ENCODE measurements at regions not wholly inside any gene's neighbourhood (a gene's known extent, or its start where the extent isn't known, plus 50 kb on each side); places are given as distances from the start of the nearest gene placed in this dataset.
"Not testable (repeated sequence)": the region's sequence is repeated elsewhere in the genome, so short reads cannot be mapped to it uniquely, and the experiment has no call there.

- Histone ChIP-seq H3K27ac (no peak overlapping the region), H3K4me3 (no peak overlapping the region), H3K4me1 (no peaks in the 10 kb centered on the region), H3K36me3 (no peaks in the 10 kb centered on the region), H3K27me3 (no peaks in the 10 kb centered on the region), H3K9me3 (no peaks in the 10 kb centered on the region)
- 43 to 61% (median 51%) methylated on average over 1 of the region's 1 CpG for WGBS, 5 donors
- TF ChIP-seq EP300 (IDR thresholded peaks at IDR 0.05) (no peak), POLR2AphosphoS5 (IDR thresholded peaks at IDR 0.05) (no peak), POLR2A (IDR thresholded peaks at IDR 0.05) (no peak), CTCF (IDR thresholded peaks at IDR 0.05) (no peak)
- no peak for DNase-seq
- intact Hi-C loops (cut with DNase I; ENCODE audit: low total_unique reads), result no loop called here
Observed at GRCh38 chr6:4262526-4262925, 127.2 kb upstream of the ECI2 start.

GRCh38 chr6:4259391-4259790 is 124.0 kb upstream of the ECI2 start:
- intact Hi-C loops (cut with DNase I; ENCODE audit: low total_unique reads), result no loop called here
- DNase-seq, result no peak
- peaks cover 0 to under 1% (median 0%) of the 10 kb centered on the region in 4 donors for H3K4me1 ChIP-seq
- WGBS, 5 donors, result 71 to 82% (median 74%) methylated on average over 4 of the region's 4 CpGs
- TF ChIP-seq POLR2A (IDR thresholded peaks at IDR 0.05), result no peak
- no peak overlapping the region for H3K4me3 ChIP-seq
- H3K27me3 ChIP-seq, result no peaks in the 10 kb centered on the region
- no peaks in the 10 kb centered on the region for H3K9me3 ChIP-seq
- no peak overlapping the region for H3K27ac ChIP-seq
- no peaks in the 10 kb centered on the region for H3K36me3 ChIP-seq

GRCh38 chr6:4258733-4259132 is 123.4 kb upstream of the ECI2 start:
- TF ChIP-seq POLR2AphosphoS5 (IDR thresholded peaks at IDR 0.05), result no peak
- TF ChIP-seq EP300 (IDR thresholded peaks at IDR 0.05), result no peak
- TF ChIP-seq CTCF (IDR thresholded peaks at IDR 0.05), result no peak
- TF ChIP-seq POLR2A (IDR thresholded peaks at IDR 0.05), result no peak
- Histone ChIP-seq H3K4me3 (no peak overlapping the region), H3K27ac (no peak overlapping the region), H3K27me3 (no peaks in the 10 kb centered on the region), H3K4me1 (peaks cover 0 to 7% (median 4%) of the 10 kb centered on the region in 4 donors), H3K9me3 (no peaks in the 10 kb centered on the region), H3K36me3 (no peaks in the 10 kb centered on the region)
- no peak for DNase-seq
- intact Hi-C loops (cut with DNase I; ENCODE audit: low total_unique reads), result no loop called here
- WGBS, 5 donors, result 73 to 80% (median 76%) methylated on average over 5 of the region's 5 CpGs

GRCh38 chr6:4256969-4257368 is 121.6 kb upstream of the ECI2 start:
- Histone ChIP-seq H3K9me3 (no peaks in the 10 kb centered on the region), H3K27me3 (no peaks in the 10 kb centered on the region), H3K36me3 (no peaks in the 10 kb centered on the region), H3K4me3 (no peak overlapping the region), H3K4me1 (peaks cover 0 to 15% (median 10%) of the 10 kb centered on the region in 4 donors), H3K27ac (no peak overlapping the region)
- WGBS, 5 donors, result 79 to 96% (median 79%) methylated on average over 3 of the region's 3 CpGs
- no peak for DNase-seq
- TF ChIP-seq EP300 (IDR thresholded peaks at IDR 0.05) (no peak), POLR2AphosphoS5 (IDR thresholded peaks at IDR 0.05) (no peak), CTCF (IDR thresholded peaks at IDR 0.05) (no peak), POLR2A (IDR thresholded peaks at IDR 0.05) (no peak)
- intact Hi-C loops (cut with DNase I; ENCODE audit: low total_unique reads), result no loop called here

- intact Hi-C loops (cut with DNase I; ENCODE audit: low total_unique reads), result no loop called here
- Histone ChIP-seq H3K4me3 (no peak overlapping the region), H3K27me3 (no peaks in the 10 kb centered on the region), H3K27ac (peak overlapping the region in 2 of 5 donors; percentile 30), H3K9me3 (no peaks in the 10 kb centered on the region), H3K4me1 (peaks cover 0 to 15% (median 10%) of the 10 kb centered on the region in 4 donors), H3K36me3 (no peaks in the 10 kb centered on the region)
- DNase-seq, result peak; percentile 32 to 83
- no peak for TF ChIP-seq POLR2A (IDR thresholded peaks at IDR 0.05)
- TF ChIP-seq CTCF (IDR thresholded peaks at IDR 0.05), result peak in 5 of 7 experiments; percentile 15 to 34 (median 21)
- TF ChIP-seq POLR2AphosphoS5 (IDR thresholded peaks at IDR 0.05), result peak in 1 of 3 donors; percentile 33
- TF ChIP-seq EP300 (IDR thresholded peaks at IDR 0.05), result no peak
- 6 to 13% (median 11%) methylated on average over 5 of the region's 5 CpGs for WGBS, 5 donors
Observed at GRCh38 chr6:4253604-4254231, 118.3 kb upstream of the ECI2 start.

- H3K9me3 ChIP-seq; H3K27me3 ChIP-seq; DNase-seq; H3K36me3 ChIP-seq; H3K4me3 ChIP-seq; intact Hi-C loops (cut with DNase I; ENCODE audit: low total_unique reads); H3K27ac ChIP-seq: not testable (repeated sequence)
- 94 to 99% (median 99%) methylated on average over 5 of the region's 5 CpGs for WGBS, 5 donors
- peaks cover 0 to 15% (median 10%) of the 10 kb centered on the region in 4 donors for H3K4me1 ChIP-seq
Observed at GRCh38 chr6:4252445-4252844, 117.1 kb upstream of the ECI2 start.

Data from stomach (tissue), 8 donors.